Prostate gland (tissue), 2 donors: ENCODE measurements at regions not wholly inside any gene's neighbourhood (a gene's known extent, or its start where the extent isn't known, plus 50 kb on each side); places are given as distances from the start of the nearest gene placed in this dataset.

Experiments
- DNase-seq: peaks from one replicate; pipeline ENCODE4 v3.0.0-alpha.2; 2019; ENCODE audit warnings: low spot score
- H3K27ac ChIP-seq, 2 donors: fragments of 200-600 bp; sonication (generic); 2 replicates each; pipeline ENCODE4 v1.5.1; 2017 to 2019
- H3K27me3 ChIP-seq: fragments of 200-600 bp; sonication (generic); replicated peaks from 2 replicates; pipeline ENCODE4 v1.5.1; 2019; ENCODE audit not compliant: insufficient read depth
- H3K36me3 ChIP-seq, 2 donors: fragments of 200-600 bp; sonication (generic); 1 replicate in 1 of 2; 2 replicates in 1 of 2; pipeline versions ENCODE4 v1.5.1 to v1.8.1; 2017 to 2019
- H3K4me1 ChIP-seq: fragments of 200-600 bp; sonication (generic); replicated peaks from 2 replicates; pipeline ENCODE4 v1.5.1; 2019
- H3K4me3 ChIP-seq, 2 donors: fragments of 200-600 bp; sonication (generic); 2 replicates each; pipeline ENCODE4 v1.5.1; 2017 to 2019
- H3K9me3 ChIP-seq: fragments of 200-600 bp; sonication (generic); 2 replicates; pipeline ENCODE4 v1.5.1; 2017
- CTCF ChIP-seq, 4 experiments: fragments of 200-600 bp in 2 of 4; fragments of 450-650 bp in 2 of 4; sonication (generic) in 2 of 4; IDR thresholded peaks; 1 replicate in 3 of 4; 2 replicates in 1 of 4; pipeline ENCODE4 v1.5.1; 2016 to 2019; ENCODE audit warnings: antibody characterized with exemption in 4 of 4, mild to moderate bottlenecking in 2 of 4, moderate library complexity in 2 of 4
- POLR2A ChIP-seq: fragments of 450-650 bp; IDR thresholded peaks from one replicate; pipeline ENCODE4 v1.6.1; 2016; ENCODE audit warnings: antibody characterized with exemption, mild to moderate bottlenecking
- POLR2AphosphoS5 ChIP-seq: sonication (generic); formaldehyde crosslinking; IDR thresholded peaks from one replicate; pipeline ENCODE4 v1.6.1; 2017; ENCODE audit warnings: antibody characterized with exemption
- WGBS: methylation state at CpG from one replicate; pipeline ENCODE4 v1.1.5; 2018; 5-methylcytosine and 5-hydroxymethylcytosine counted together
- intact Hi-C: fragments of 100-400 bp; cut with DNase I; formaldehyde crosslinking; loops from one replicate; pipeline ENCODE4 v1.14.2; 2022

- intact Hi-C loops, result no loop called here
- 68% methylated on average over 8 of the region's 8 CpGs for WGBS
- no peak overlapping the region for H3K4me3 ChIP-seq
- no peak for DNase-seq
- TF ChIP-seq POLR2AphosphoS5, result no peak
- TF ChIP-seq POLR2A, result no peak
- no peak for TF ChIP-seq CTCF (IDR thresholded peaks at IDR 0.05)
- no peaks in the 10 kb centered on the region for H3K36me3 ChIP-seq
- no peaks in the 10 kb centered on the region for H3K27me3 ChIP-seq
- no peak overlapping the region for H3K27ac ChIP-seq
- no peaks in the 10 kb centered on the region for H3K9me3 ChIP-seq
- no peaks in the 10 kb centered on the region for H3K4me1 ChIP-seq
Observed at GRCh38 chrX:18026166-18026565, 165.1 kb upstream of the RAI2 start.

DNA sequence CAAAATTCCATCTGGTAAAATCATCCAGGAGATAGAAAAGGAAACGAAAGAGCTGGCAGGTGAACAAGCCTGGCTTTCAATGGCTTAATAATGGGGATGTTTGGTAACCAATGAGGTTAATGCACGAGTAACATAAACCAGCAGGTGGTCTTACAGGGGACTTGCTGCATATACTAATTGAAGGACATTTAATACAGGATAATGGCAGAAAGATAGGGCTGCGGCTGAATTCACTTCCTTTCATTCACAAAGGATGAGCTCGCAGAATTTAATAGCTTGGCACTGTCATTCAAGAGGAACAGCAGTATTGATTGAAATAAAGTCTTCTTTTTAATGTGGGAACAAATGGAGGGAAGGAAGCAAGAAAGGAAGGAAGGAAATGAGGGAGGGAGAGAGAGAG, 156.3 kb upstream of the RAI2 start:
- intact Hi-C loops, result no loop called here
- Histone ChIP-seq H3K4me3 (no peak overlapping the region), H3K9me3 (no peaks in the 10 kb centered on the region), H3K4me1 (no peaks in the 10 kb centered on the region), H3K27me3 (no peaks in the 10 kb centered on the region), H3K27ac (no peak overlapping the region), H3K36me3 (no peaks in the 10 kb centered on the region)
- no peak for DNase-seq
- TF ChIP-seq POLR2AphosphoS5 (no peak), CTCF (IDR thresholded peaks at IDR 0.05) (no peak), POLR2A (no peak)
- WGBS, result 37% methylated on average over 4 of the region's 4 CpGs

DNA sequence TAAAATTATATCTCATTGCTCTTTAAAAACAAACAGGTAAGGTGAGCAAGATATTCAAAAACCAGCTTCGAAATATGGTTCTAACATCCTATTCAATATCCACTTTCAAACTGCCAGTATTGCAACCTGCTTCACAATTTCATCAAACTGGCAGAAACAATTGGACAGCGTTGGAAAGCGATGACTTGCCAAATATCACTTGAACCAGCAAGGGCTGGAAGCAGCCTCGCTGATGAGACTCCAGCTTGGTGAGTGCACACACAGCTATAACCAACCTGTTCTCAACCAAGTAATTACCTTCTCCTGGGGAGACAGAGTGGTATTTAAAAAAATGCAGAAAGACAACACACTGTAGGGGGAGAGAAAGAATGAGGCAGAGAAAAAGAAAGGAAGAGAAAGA, 155.8 kb upstream of the RAI2 start:
- intact Hi-C loops, result no loop called here
- no peak overlapping the region for H3K27ac ChIP-seq
- TF ChIP-seq CTCF (IDR thresholded peaks at IDR 0.05) (no peak), POLR2A (no peak), POLR2AphosphoS5 (no peak)
- 74% methylated on average over 4 of the region's 4 CpGs for WGBS
- H3K4me3 ChIP-seq, result no peak overlapping the region
- H3K9me3 ChIP-seq, result no peaks in the 10 kb centered on the region
- no peaks in the 10 kb centered on the region for H3K36me3 ChIP-seq
- no peaks in the 10 kb centered on the region for H3K27me3 ChIP-seq
- no peaks in the 10 kb centered on the region for H3K4me1 ChIP-seq
- no peak for DNase-seq

- H3K36me3 ChIP-seq, result no peaks in the 10 kb centered on the region
- no peaks in the 10 kb centered on the region for H3K4me1 ChIP-seq
- no peak overlapping the region for H3K27ac ChIP-seq
- no peaks in the 10 kb centered on the region for H3K27me3 ChIP-seq
- DNase-seq, result peak; percentile 9
- no peaks in the 10 kb centered on the region for H3K9me3 ChIP-seq
- WGBS, result 40% methylated on average over 4 of the region's 4 CpGs
- intact Hi-C loops, result no loop called here
- H3K4me3 ChIP-seq, result no peak overlapping the region
- TF ChIP-seq POLR2A, result no peak
- peak; percentile 77 for TF ChIP-seq POLR2AphosphoS5
Observed at GRCh38 chrX:18010253-18010652, 149.2 kb upstream of the RAI2 start.

DNA sequence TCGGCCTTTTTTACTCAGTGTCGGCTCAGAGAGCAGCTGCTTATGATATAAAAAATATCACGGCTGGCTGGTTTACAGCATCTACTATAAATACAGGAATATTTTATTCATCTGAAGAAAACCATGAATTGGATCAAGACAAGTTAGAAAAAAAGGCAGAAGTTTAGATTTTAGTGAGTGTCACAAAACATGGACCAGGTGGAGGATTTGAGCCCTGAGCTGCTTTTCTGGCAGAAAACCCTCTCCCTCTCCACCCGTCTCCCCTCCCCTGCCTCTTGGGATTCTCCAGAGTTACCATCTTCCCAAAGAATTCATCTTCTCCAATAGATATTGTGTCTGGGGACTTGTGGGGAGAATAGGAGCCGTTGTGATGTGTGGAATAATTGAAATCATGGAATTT, 142.8 kb upstream of the RAI2 start:
- TF ChIP-seq CTCF (IDR thresholded peaks at IDR 0.05), result no peak
- no peak for TF ChIP-seq POLR2A
- TF ChIP-seq POLR2AphosphoS5, result no peak
- H3K36me3 ChIP-seq, result no peaks in the 10 kb centered on the region
- H3K4me3 ChIP-seq, result no peak overlapping the region
- H3K4me1 ChIP-seq, result no peaks in the 10 kb centered on the region
- 59% methylated on average over 5 of the region's 5 CpGs for WGBS
- H3K27me3 ChIP-seq, result no peaks in the 10 kb centered on the region
- intact Hi-C loops, result no loop called here
- no peaks in the 10 kb centered on the region for H3K9me3 ChIP-seq
- no peak overlapping the region for H3K27ac ChIP-seq
- DNase-seq, result no peak
